ENCODE measurements at regions not wholly inside any gene's neighbourhood (a gene's known extent, or its start where the extent isn't known, plus 50 kb on each side); places are given as distances from the start of the nearest gene placed in this dataset.

GRCh38 chr9:88046542-88046941 is 72.2 kb upstream of the CDK20 start:
- Mint-ChIP-seq H3K9me3 (peaks cover 22 to 26% of the 10 kb centered on the region in 2 experiments), H3K36me3 (ENCODE audit: insufficient read depth in 1 of 3, low read depth in 3 of 3) (peaks cover 18 to 28% (median 20%) of the 10 kb centered on the region in 3 experiments), H3K4me1 (peaks cover 25 to 41% of the 10 kb centered on the region in 2 experiments), H3K4me3 (no peak overlapping the region), H3K27ac (peak overlapping the region in 1 of 3 experiments; percentile 41; a peak in 2 of 7 replicates), H3K27me3 (ENCODE audit: low read depth) (no peaks in the 10 kb centered on the region; the same call in 1 of the 2 replicates)
- no peak overlapping the region for H3K4ac ChIP-seq (ENCODE audit: low read depth, low read length)
- H3K27ac ChIP-seq (ENCODE audit: insufficient read length, low read depth, low read length) = no peak overlapping the region
- no peak overlapping the region for H4K91ac ChIP-seq (ENCODE audit: insufficient read length, low read depth, low read length)
- DNase-seq = no peak
- H3K27me3 ChIP-seq (ENCODE audit: insufficient read depth, low read length) = no peaks in the 10 kb centered on the region
- no peak overlapping the region for H3T11ph ChIP-seq (ENCODE audit: low read length)
- H4K8ac ChIP-seq (replicated peaks; ENCODE audit: insufficient read length, low read depth, low read length) = no peak overlapping the region
- H3K79me1 ChIP-seq (ENCODE audit: insufficient read depth, low read depth, low read length, poor library complexity, severe bottlenecking) = no peaks in the 10 kb centered on the region
- H3K14ac ChIP-seq (ENCODE audit: insufficient read depth, low read length) = no peak overlapping the region
- no peak overlapping the region for H3K18ac ChIP-seq (ENCODE audit: insufficient read length, low read depth, low read length)
- H3K4me2 ChIP-seq (ENCODE audit: insufficient read depth, insufficient read length, low read length) = no peak overlapping the region
- peaks cover 8% of the 10 kb centered on the region for H3K9me3 ChIP-seq (ENCODE audit: control insufficient read depth, low read depth, low read length)
- no peak overlapping the region for H3K9ac ChIP-seq (ENCODE audit: extremely low read depth, insufficient read length, low read length)
- no peaks in the 10 kb centered on the region for H3K23me2 ChIP-seq (ENCODE audit: insufficient read length, low read depth, low read length, poor library complexity, severe bottlenecking)
- H2BK20ac ChIP-seq (ENCODE audit: low read depth, low read length, poor library complexity, severe bottlenecking) = no peak overlapping the region
- H4K20me1 ChIP-seq (ENCODE audit: control insufficient read depth, insufficient read depth, insufficient read length) = no peaks in the 10 kb centered on the region
- H3K56ac ChIP-seq (ENCODE audit: insufficient read length, low read depth, low read length) = no peak overlapping the region
- H2BK12ac ChIP-seq (ENCODE audit: insufficient read length, low read depth, low read length) = no peak overlapping the region
- H3K23ac ChIP-seq (ENCODE audit: insufficient read length, low read depth, low read length) = no peak overlapping the region
- no peak for TF ChIP-seq CTCF (conservative IDR thresholded peaks at IDR 0.05)
- H2BK5ac ChIP-seq (ENCODE audit: insufficient read length, low read length) = no peak overlapping the region
- WGBS (ENCODE audit: extremely low coverage, insufficient read length, low lambda C conversion rate) = no CpG with 5 or more reads among the region's 3 CpGs
- H2AFZ ChIP-seq (ENCODE audit: low read length) = no peak overlapping the region
- no peak overlapping the region for H4K5ac ChIP-seq (ENCODE audit: insufficient read length, low read depth, low read length)
- no peak overlapping the region for H2BK120ac ChIP-seq (ENCODE audit: low read depth, low read length, poor library complexity, severe bottlenecking)
- H3K4me1 ChIP-seq (ENCODE audit: insufficient read depth, low read length) = no peaks in the 10 kb centered on the region; the same call in 1 of the 2 replicates
- H2BK15ac ChIP-seq (ENCODE audit: low read depth, low read length) = no peak overlapping the region
- H3K79me2 ChIP-seq (ENCODE audit: insufficient read depth, low read length) = no peaks in the 10 kb centered on the region
- no peak overlapping the region for H2AK5ac ChIP-seq (ENCODE audit: insufficient read length, low read length)
